ENCODE measurements at regions not wholly inside any gene's neighbourhood (a gene's known extent, or its start where the extent isn't known, plus 50 kb on each side); places are given as distances from the start of the nearest gene placed in this dataset.
A peak's percentile ranks its signal among the peaks of the same experiment; 100 is the strongest.

GRCh38 chr7:155913291-155913690 is 101.0 kb upstream of the SHH start:
- Histone ChIP-seq H3K14ac (replicated peaks; ENCODE audit: low read depth, low read length) (no peak overlapping the region), H2AK9ac (replicated peaks; ENCODE audit: low read depth, low read length, poor library complexity) (no peak overlapping the region), H3K79me1 (ENCODE audit: low read depth in 1 of 2, low read length in 2 of 2) (no peaks in the 10 kb centered on the region), H2AFZ (replicated peaks; ENCODE audit: low read length, poor library complexity) (no peak overlapping the region), H3K4me2 (ENCODE audit: low read depth, low read length) (no peak overlapping the region), H2AK5ac (ENCODE audit: low read depth, low read length) (no peak overlapping the region), H2BK5ac (ENCODE audit: low read depth, low read length, poor library complexity, severe bottlenecking) (no peak overlapping the region), H3K27ac (ENCODE audit: insufficient read depth, low read length) (peak overlapping the region; percentile 31; the same call in 1 of the 2 replicates), H4K8ac (ENCODE audit: low read depth in 2 of 2, low read length in 2 of 2) (no peak overlapping the region), H2BK15ac (ENCODE audit: low read depth, low read length) (0 out of 3 replicates have a peak overlapping the region, but pooled peaks have one; percentile 31), H2BK20ac (ENCODE audit: low read depth, low read length) (no peak overlapping the region), H3K9ac (ENCODE audit: low read depth, low read length) (no peak overlapping the region), H4K20me1 (ENCODE audit: insufficient read depth, low read length) (no peaks in the 10 kb centered on the region), H4K5ac (ENCODE audit: low read depth, low read length) (peak overlapping the region; percentile 39; the same call in 1 of the 2 replicates), H4K91ac (ENCODE audit: insufficient read depth, low read depth, low read length) (no peak overlapping the region; the same call in 1 of the 2 replicates), H3K23ac (ENCODE audit: low read depth, low read length) (no peak overlapping the region), H3K56ac (ENCODE audit: extremely low read depth, insufficient read depth, low read length) (no peak overlapping the region), H3K18ac (ENCODE audit: low read depth, low read length) (peak overlapping the region; percentile 63; the same call in 1 of the 2 replicates), H2BK120ac (ENCODE audit: low read depth, low read length) (0 out of 2 replicates have a peak overlapping the region, but pooled peaks have one; percentile 5), H3K4me1 (ENCODE audit: control insufficient read depth, insufficient read depth, low read length) (peaks cover 8% of the 10 kb centered on the region; the same call in 1 of the 2 replicates), H3K9me3 (ENCODE audit: control insufficient read depth, insufficient read depth, low read length) (peaks cover 25% of the 10 kb centered on the region), H3K9me1 (ENCODE audit: insufficient read depth, low read length) (no peaks in the 10 kb centered on the region), H3K4ac (ENCODE audit: low read depth, low read length) (no peak overlapping the region; the same call in 1 of the 2 replicates), H3K4me3 (ENCODE audit: insufficient read depth, low read depth, low read length) (no peak overlapping the region), H3K27me3 (ENCODE audit: control insufficient read depth, insufficient read depth, low read length) (no peaks in the 10 kb centered on the region), H3K36me3 (ENCODE audit: control insufficient read depth, insufficient read depth, low read length) (no peaks in the 10 kb centered on the region)
- CTCF ChIA-PET = no interaction called here
- peak; percentile 35 for DNase-seq
- intact Hi-C loops (cut with micrococcal nuclease) (no loop called here), dilution Hi-C loops (cut with HindIII; ENCODE audit: low sequenced_read_pairs, unreplicated experiment) (no loop called here), in situ Hi-C loops (cut with MboI; ENCODE audit: low sequenced_read_pairs) (no loop called here)
- POLR2A ChIA-PET (ENCODE audit: unreplicated experiment) = no interaction called here
- WGBS, 2 experiments (ENCODE audit: extremely low coverage in 2 of 2, insufficient read length in 1 of 2) = 0% methylated on average over 1 of the region's 7 CpGs; no CpG with 5 or more reads in 1 of the 2 experiments
- no peak for ATAC-seq (ENCODE audit: low read depth)
- BruUV-seq (replicated peaks) = no TSS peak
- TF ChIP-seq CEBPB (IDR thresholded peaks at IDR 0.05; ENCODE audit: low read depth, low read length) = no peak
- TF ChIP-seq MAFK (IDR thresholded peaks at IDR 0.05; ENCODE audit: low read depth, low read length) = no peak
- no peak for TF ChIP-seq BHLHE40 (IDR thresholded peaks at IDR 0.05; ENCODE audit: low read depth, low read length)
- no peak for TF ChIP-seq RFX5 (IDR thresholded peaks at IDR 0.05; ENCODE audit: low read depth, low read length)
- TF ChIP-seq RAD21 (IDR thresholded peaks at IDR 0.05; ENCODE audit: low read length) = no peak
- no peak for TF ChIP-seq MAZ (IDR thresholded peaks at IDR 0.05; ENCODE audit: borderline replicate concordance, low read depth, low read length)
- no peak for TF ChIP-seq FOS (IDR thresholded peaks at IDR 0.05; ENCODE audit: low read depth, low read length)
- no peak for TF ChIP-seq ELK1 (IDR thresholded peaks at IDR 0.05; ENCODE audit: borderline replicate concordance, low read depth, low read length)
- TF ChIP-seq USF2 (IDR thresholded peaks at IDR 0.05; ENCODE audit: low read depth, low read length) = no peak
- no peak for TF ChIP-seq CTCF (conservative IDR thresholded peaks at IDR 0.05; ENCODE audit: low read depth, low read length)
- TF ChIP-seq CHD1 (IDR thresholded peaks at IDR 0.05; ENCODE audit: low read depth, low read length) = no peak
- TF ChIP-seq MXI1 (IDR thresholded peaks at IDR 0.05; ENCODE audit: borderline replicate concordance, low read depth, low read length) = no peak
- TF ChIP-seq RCOR1 (IDR thresholded peaks at IDR 0.05; ENCODE audit: insufficient replicate concordance, low read length) = no peak
- no peak for TF ChIP-seq POLR2A (IDR thresholded peaks at IDR 0.05; ENCODE audit: low read depth, low read length)
